ENCODE measurements at regions not wholly inside any gene's neighbourhood (a gene's known extent, or its start where the extent isn't known, plus 50 kb on each side); places are given as distances from the start of the nearest gene placed in this dataset.

- CTCF ChIA-PET = no interaction called here
- TF ChIP-seq LEF1 (IDR thresholded peaks at IDR 0.05; ENCODE audit: borderline replicate concordance) (no peak), ELF4 (IDR thresholded peaks at IDR 0.05) (no peak), CTBP1 (IDR thresholded peaks at IDR 0.05; ENCODE audit: borderline replicate concordance) (no peak), ZNF384 (IDR thresholded peaks at IDR 0.05) (no peak)
- no peak for DNase-seq (ENCODE audit: extremely low spot score)
- POLR2A ChIA-PET = no interaction called here
These were observed 58.6 kb upstream of the PGR start for GRCh38 chr11:101188173-101188572.

- POLR2A ChIA-PET = no interaction called here
- TF ChIP-seq ARNT (IDR thresholded peaks at IDR 0.05) (no peak), L3MBTL2 (conservative IDR thresholded peaks at IDR 0.05) (no peak), CTBP1 (IDR thresholded peaks at IDR 0.05; ENCODE audit: borderline replicate concordance) (no peak), FOXA1 (IDR thresholded peaks at IDR 0.05) (no peak), ELF4 (IDR thresholded peaks at IDR 0.05) (no peak), FOXM1 (IDR thresholded peaks at IDR 0.05; ENCODE audit: borderline replicate concordance) (no peak), TARDBP (IDR thresholded peaks at IDR 0.05) (no peak), BHLHE40 (IDR thresholded peaks at IDR 0.05; ENCODE audit: borderline replicate concordance) (no peak), SUZ12 (IDR thresholded peaks at IDR 0.05) (no peak), HDGF (IDR thresholded peaks at IDR 0.05; ENCODE audit: borderline replicate concordance) (no peak), LEF1 (IDR thresholded peaks at IDR 0.05; ENCODE audit: borderline replicate concordance) (no peak), FOXK2 (IDR thresholded peaks at IDR 0.05) (no peak), ZNF384 (IDR thresholded peaks at IDR 0.05) (no peak)
- CTCF ChIA-PET = no interaction called here
- DNase-seq (ENCODE audit: extremely low spot score) = no peak
These were observed 58.1 kb upstream of the PGR start for GRCh38 chr11:101187748-101188147.

- CTCF ChIA-PET = no interaction called here
- POLR2A ChIA-PET = no interaction called here
- DNase-seq (ENCODE audit: extremely low spot score) = no peak
- TF ChIP-seq CTBP1 (IDR thresholded peaks at IDR 0.05; ENCODE audit: borderline replicate concordance) (no peak), FOXM1 (IDR thresholded peaks at IDR 0.05; ENCODE audit: borderline replicate concordance) (no peak), ARNT (IDR thresholded peaks at IDR 0.05) (no peak), BHLHE40 (IDR thresholded peaks at IDR 0.05; ENCODE audit: borderline replicate concordance) (no peak), LEF1 (IDR thresholded peaks at IDR 0.05; ENCODE audit: borderline replicate concordance) (no peak), NFRKB (IDR thresholded peaks at IDR 0.05) (no peak), ELF4 (IDR thresholded peaks at IDR 0.05) (no peak), SP1 (IDR thresholded peaks at IDR 0.05) (no peak), PKNOX1 (IDR thresholded peaks at IDR 0.05) (no peak), L3MBTL2 (conservative IDR thresholded peaks at IDR 0.05) (no peak), SUZ12 (IDR thresholded peaks at IDR 0.05) (no peak), FOXA1 (IDR thresholded peaks at IDR 0.05) (no peak), FOXK2 (IDR thresholded peaks at IDR 0.05) (no peak), TARDBP (IDR thresholded peaks at IDR 0.05) (no peak), HDGF (IDR thresholded peaks at IDR 0.05; ENCODE audit: borderline replicate concordance) (no peak)
These were observed 56.4 kb upstream of the PGR start for GRCh38 chr11:101185985-101186384.

GRCh38 chr11:101182467-101182866 is 52.9 kb upstream of the PGR start:
- CTCF ChIA-PET = no interaction called here

GRCh38 chr11:101180481-101180880 is 50.9 kb upstream of the PGR start:
- no peak for TF ChIP-seq CTBP1 (IDR thresholded peaks at IDR 0.05; ENCODE audit: borderline replicate concordance)
- ChIA-PET POLR2A (no interaction called here), CTCF (no interaction called here)
- DNase-seq (ENCODE audit: extremely low spot score) = no peak

More at GRCh38 chr11:101182467-101182866, 52.9 kb upstream of the PGR start:
- POLR2A ChIA-PET = no interaction called here
- TF ChIP-seq ELF4 (IDR thresholded peaks at IDR 0.05) (no peak), SP1 (IDR thresholded peaks at IDR 0.05) (no peak), LEF1 (IDR thresholded peaks at IDR 0.05; ENCODE audit: borderline replicate concordance) (no peak), ARNT (IDR thresholded peaks at IDR 0.05) (no peak), HDGF (IDR thresholded peaks at IDR 0.05; ENCODE audit: borderline replicate concordance) (no peak), BHLHE40 (IDR thresholded peaks at IDR 0.05; ENCODE audit: borderline replicate concordance) (no peak), FOXK2 (IDR thresholded peaks at IDR 0.05) (no peak), CTBP1 (IDR thresholded peaks at IDR 0.05; ENCODE audit: borderline replicate concordance) (no peak), FOXM1 (IDR thresholded peaks at IDR 0.05; ENCODE audit: borderline replicate concordance) (no peak), TARDBP (IDR thresholded peaks at IDR 0.05) (no peak), SUZ12 (IDR thresholded peaks at IDR 0.05) (no peak)
- no peak for DNase-seq (ENCODE audit: extremely low spot score)

Data from HEK293T (cell line).